ENCODE measurements at regions not wholly inside any gene's neighbourhood (a gene's known extent, or its start where the extent isn't known, plus 50 kb on each side); places are given as distances from the start of the nearest gene placed in this dataset.
A peak's percentile ranks its signal among the peaks of the same experiment; 100 is the strongest.

DNA sequence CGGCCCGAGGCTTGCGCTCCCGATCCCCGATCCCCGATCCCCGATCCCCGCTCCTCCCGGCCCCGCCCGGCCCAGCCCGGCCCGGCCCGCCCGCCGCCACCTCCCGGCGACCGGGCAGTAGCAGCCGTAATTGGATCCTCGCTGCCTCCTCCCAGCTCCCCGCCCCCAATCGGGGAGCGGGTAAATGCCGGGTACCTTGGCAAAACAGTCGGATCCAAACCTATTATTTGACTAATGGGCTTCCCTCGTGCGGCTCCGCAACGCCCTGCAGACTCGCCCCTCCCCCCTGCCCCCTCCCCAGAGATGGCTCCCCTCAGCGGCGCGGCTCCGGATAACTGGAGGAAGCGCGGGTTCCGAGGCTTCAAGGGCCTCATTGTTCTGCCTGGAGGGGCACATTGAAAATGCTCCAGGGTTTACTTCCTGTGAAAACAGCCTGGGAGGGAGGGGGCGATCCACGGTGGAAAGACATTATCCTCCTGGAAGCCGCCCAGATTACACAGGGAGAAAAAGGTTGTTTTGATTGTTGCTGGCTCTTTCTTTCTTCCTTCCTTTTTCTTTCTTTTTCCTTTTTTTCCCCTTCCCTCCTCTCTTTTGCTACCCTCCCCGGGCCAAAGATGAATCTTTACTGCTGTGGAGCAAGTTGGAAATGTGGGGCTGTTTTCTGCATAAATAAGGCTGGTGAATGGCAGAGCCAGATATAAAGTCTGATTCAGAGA lies 94.7 kb upstream of the ZMIZ1 start:
- DNase-seq (ENCODE audit: low read depth in 3 of 3) = peak; percentile 4 to 39 (median 14)

DNA sequence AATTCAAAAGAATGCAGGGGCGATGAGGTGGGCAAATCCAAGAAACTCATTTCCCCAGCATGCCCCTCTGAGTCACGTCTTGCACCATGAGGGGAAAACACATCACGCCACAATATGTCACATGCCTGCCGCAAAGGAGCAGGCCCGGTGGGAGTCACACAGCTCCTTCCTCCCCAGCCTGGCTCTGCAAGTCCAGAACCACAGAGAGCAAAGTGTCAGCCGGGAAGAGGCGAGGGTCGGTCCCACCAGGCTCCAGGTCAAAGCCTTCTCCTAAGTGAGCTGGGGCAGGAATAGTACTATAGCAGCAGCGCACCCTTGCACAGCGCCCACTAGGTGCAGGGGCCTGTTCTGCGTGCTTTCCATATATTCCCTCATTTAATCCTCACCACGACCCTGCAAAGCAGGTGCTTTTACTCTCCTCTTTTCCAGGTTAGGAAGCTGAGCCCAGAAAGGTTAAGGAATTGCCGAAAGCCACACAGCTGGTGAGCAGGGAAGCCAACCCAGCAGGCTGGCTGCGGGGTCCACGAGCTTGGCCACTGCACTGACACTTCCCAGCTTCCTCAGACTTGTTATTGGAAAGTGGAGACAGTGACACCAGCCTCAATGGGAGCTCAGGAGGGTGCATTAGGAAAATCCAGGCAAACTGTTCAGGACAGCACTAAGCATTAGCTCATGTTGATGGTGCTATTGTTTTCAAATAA lies 94.0 kb upstream of the ZMIZ1 start:
- peak; percentile 33 to 59 (median 56) for DNase-seq (ENCODE audit: low read depth in 3 of 3)

DNA sequence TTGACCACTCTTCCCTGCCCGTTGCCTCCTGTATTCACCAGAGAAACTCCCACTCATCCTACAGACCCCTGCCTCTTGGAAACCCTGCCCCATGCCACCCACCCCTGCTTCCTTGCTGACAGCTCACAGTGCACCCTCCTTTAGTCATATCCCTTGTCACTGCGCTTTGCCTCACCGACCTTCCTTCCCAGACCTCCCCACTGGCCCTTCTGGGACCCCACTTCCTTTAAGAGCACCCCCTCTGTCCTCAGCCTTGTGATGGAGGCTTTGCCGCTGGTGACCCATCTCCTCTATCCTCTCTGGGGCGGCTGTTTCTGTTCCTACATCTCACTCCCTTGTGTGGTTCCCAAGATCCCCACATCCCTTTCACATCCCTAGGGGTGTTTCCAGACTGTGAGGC lies 92.8 kb upstream of the ZMIZ1 start:
- DNase-seq (ENCODE audit: low read depth in 3 of 3) = no peak

DNA sequence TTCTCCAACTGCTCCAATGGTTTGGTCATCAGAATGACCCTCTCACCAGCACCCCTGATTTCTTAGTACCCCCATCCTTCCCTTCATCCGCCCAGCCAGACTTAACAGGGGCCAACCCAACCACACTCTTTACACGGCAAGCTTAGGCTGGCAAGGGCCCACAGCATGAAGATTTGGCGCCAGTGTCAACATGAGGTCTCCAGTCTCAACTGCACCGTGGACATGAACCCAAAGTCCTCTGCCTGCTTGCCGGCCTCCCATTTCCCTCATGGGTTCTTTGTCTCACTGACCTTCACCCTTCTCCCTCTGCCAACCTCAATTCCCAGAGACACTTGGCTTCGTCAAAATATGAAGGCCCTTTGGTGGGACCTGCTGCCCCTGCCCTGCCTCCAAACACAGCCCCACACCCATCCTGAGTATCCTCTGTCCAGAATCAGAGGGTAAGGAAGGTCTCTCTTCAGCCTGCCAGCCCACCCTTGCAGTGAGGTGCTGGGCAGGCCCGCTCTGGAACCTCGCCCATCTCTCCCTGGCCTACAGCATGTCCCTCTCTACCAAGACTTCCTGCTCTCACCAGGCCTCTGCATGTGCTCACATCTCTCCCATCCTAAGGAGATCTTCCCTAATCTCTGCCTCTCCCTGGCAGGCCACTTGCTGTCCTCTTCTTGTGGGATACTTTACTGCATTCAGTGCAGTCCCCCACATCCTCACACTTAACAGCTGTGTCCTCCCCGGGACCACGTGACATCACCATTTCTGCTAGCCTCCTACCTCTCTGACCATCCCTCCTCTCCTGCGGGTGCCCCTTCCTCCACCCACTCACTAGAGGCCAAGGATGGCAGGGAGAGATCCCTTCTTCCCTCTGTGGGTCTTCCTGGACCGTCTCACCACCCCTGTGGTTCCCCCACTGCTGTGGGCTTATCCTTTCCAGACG lies 91.7 kb upstream of the ZMIZ1 start:
- no peak for DNase-seq (ENCODE audit: low read depth in 3 of 3)

DNA sequence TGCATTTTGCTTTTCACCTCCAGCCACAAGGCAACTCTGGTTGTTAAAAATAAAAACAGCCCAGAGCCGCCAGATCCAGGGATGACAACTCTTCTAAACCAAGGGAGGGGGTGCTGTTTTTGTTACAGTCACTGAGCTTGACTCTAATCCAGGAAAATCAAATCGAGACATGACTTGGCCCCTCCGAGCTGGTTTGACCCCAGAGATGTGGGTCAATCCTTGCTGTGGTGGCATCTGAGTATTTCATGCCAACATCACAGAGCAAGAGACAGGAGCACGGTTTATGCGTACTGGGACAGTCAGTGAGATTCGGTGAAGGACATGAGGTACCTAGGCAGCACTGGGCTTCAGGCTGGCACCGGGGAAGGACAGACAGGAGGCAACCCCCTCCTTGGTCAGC lies 88.8 kb upstream of the ZMIZ1 start:
- no peak for DNase-seq (ENCODE audit: low read depth in 3 of 3)

DNA sequence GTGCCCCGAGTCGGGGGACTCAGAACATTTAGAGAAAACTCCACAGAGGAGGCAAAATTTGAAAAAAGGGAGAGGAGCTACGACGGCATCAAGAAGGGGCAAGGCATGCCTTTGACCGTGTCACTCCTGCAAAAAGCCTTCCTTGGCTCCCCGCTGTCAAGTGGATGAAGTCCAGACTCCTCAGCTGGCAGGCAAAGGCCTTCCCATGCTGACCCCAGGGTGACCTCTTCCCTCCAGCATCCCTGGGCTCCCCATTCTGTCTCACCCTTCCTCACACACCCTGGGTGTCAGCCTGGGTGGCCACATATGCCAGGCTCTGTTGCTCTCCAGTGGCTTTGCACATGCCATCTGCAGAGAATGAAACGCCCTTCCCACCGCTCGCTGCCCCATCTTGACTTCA lies 88.4 kb upstream of the ZMIZ1 start:
- no peak for DNase-seq (ENCODE audit: low read depth in 3 of 3)

DNA sequence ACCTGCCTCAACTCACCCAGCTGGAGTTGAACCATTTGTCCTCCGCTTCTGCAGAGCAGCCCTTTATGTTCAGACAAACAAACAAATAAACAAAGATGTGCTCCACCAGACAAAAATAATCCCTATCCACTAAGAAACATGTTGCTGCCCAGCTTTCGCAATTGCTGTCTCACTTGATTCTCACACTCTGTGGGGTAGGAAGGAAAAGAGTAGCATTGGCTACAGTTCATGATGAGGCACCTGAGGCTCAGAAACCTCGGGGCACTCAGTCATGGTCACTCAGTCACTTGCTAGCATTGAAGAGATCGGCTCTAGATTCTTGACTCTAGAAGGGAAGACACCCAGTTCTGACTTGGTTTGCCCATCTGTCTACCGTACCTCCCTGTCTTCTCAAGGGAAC lies 88.0 kb upstream of the ZMIZ1 start:
- DNase-seq (ENCODE audit: low read depth in 3 of 3) = no peak

DNA sequence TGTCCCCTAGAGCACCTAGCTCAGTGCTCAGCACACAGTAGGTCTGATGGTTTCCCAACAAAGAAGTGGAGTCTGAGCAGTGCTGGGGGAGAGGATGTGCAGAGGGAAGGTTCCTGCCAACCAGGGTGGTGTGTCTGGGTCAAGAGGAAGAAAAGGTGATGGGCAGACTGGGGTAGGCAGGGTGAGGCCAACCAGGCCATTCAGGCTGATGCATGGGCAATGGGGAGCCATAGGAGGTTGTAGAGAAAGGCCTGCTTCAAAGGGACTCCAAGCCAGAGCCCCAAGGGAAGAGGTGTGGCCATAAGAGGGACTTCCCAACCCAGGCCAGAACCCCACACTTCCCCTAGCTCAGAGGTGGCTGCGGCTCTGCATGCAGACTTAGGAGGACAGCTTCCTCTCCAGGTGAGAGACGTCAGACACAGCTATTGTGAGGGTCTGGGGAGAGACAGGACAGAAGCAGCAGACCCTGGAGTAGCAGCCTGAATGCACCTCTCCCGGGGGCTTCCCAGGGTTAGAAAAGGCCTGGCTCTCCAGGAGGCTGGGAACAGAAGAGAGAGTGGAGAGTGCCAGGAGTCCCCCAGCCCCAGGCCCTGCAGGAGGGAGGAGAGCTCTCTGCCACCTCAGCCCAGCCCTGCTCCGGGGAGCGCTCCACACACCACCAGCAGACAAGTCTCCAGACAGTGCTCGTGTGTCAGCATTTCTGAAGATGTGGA lies 87.4 kb upstream of the ZMIZ1 start:
- peak in 1 of 3 experiments; percentile 3 for DNase-seq (ENCODE audit: low read depth in 3 of 3)

DNA sequence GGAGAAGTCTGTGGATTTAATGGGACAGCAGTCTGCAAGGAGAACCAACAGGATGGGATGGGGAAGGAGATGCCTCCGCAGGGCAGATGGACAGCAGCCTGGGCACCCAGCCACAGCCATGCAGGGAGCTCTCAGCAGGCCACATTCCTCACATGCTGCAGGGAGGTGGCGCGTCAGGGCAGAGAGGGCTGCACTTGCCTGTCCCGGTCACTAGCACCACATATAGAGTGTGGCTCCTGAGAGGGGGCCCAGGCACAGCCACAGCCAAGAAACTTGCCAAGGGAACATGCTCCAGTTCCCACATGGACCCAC lies 86.8 kb upstream of the ZMIZ1 start:
- DNase-seq (ENCODE audit: low read depth in 3 of 3) = no peak

DNA sequence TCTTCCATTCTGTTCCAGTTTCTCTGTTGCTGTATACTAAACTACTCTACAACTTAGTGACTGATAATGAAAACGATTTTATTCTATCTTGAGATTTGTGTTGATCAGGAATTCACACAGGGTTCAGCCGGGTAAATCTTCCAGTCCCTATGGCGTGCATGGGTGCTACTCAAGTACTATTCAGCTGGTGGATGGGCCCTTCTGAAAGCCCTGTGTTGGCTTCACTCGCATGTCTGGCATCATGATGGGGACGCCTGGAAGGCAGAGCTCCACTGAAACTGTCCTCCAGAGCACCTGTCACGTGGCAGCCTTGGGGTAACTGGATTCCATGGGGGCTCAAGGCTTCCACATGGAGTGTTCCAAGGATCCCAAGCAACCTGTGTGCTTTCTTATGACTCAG lies 86.0 kb upstream of the ZMIZ1 start:
- no peak for DNase-seq (ENCODE audit: low read depth in 3 of 3)

DNA sequence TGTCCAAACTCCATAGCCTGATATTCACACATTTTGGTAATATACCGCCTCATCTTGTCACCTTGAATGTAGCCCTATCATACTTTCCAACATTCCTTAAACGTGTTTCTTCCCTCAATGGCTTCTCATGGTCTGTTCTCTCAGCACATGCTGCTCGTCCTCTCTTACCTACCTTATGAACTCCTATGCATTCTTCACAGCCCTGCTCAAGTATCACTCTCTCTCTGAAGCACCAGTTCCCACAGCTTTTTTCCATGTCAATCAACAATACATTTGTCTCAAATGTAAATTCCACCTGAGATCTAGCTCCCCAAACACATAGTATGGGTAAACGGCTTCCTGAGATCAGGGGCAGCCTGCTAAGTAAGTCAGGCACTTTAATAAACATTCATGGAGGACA lies 85.2 kb upstream of the ZMIZ1 start:
- DNase-seq (ENCODE audit: low read depth in 3 of 3) = no peak

DNA sequence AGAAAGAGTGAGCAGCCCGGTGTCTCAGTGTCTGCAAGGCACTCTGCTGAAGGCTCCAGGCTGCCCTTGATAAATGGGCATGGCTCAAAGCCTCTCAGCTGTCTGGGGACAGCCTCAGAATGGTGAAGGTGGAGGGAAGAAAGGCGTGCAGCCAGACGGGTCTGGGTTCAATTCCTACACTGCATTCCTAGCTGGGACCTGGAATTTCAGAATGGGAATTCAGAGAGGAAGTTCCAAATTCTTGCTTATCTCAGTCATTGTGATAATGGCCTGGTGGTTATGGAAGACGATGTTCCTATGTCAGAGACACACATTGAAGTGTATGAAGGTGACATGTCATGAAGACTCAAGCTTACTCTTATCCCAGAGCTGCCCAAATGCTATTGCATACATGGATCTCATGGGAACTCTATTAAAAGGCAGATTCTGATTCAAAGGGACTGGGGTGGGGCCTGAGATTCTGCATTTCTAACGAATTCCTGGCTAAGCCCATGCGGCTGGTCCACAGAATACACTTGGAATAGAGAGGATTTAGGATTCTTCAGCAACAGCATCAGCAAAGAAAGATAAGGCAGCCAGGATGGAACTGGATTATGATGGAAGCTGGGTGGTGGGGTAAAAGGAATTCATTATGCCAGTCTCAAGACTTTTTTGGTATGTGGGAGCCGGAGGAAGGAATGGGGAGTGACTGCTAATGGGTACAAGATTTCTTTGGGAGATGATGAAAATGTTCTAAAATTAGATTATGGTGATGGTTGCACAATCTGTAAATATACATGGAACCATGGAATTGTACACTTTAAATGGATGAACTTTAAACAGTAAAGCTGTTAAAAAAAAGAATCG lies 82.6 kb upstream of the ZMIZ1 start:
- DNase-seq (ENCODE audit: low read depth in 3 of 3) = no peak

DNA sequence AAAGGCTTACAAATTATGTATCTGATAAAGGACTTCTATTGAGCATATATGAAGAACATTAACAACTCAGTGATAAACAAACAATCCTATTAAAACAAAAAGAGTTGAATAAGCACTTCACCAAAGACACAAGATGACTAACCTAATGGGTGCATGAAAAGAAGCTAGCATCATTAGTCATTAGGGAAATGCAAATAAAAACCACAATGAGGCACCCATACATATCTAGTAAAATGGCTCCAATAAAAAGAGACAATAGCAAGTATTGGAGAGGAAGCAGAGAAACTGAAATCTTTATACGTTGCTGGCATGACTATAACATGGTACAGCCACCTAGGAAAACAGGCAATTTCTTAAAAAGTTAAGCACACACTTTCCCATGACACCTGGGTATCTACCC lies 77.6 kb upstream of the ZMIZ1 start:
- DNase-seq (ENCODE audit: low read depth in 3 of 3) = no peak

DNA sequence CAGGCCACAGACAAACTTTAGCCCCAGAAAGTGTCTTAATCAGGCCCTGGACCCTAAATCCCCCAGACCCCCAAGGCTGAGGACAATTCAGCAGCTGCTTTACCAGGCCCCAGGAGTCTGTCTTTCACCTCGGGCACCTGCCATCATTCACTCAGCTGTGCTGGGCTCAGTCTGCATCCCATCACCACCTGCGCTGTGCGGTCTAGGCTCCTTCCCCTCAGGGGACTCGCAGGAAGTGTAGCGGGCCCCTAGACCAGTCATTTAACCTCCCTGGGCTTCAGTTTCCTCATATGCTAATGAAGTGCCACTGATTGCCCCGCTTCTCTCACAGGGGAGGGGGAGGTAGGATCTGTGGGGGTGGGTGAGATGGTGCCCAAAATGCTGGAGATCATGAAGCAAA lies 76.4 kb upstream of the ZMIZ1 start:
- DNase-seq (ENCODE audit: low read depth in 3 of 3) = no peak

DNA sequence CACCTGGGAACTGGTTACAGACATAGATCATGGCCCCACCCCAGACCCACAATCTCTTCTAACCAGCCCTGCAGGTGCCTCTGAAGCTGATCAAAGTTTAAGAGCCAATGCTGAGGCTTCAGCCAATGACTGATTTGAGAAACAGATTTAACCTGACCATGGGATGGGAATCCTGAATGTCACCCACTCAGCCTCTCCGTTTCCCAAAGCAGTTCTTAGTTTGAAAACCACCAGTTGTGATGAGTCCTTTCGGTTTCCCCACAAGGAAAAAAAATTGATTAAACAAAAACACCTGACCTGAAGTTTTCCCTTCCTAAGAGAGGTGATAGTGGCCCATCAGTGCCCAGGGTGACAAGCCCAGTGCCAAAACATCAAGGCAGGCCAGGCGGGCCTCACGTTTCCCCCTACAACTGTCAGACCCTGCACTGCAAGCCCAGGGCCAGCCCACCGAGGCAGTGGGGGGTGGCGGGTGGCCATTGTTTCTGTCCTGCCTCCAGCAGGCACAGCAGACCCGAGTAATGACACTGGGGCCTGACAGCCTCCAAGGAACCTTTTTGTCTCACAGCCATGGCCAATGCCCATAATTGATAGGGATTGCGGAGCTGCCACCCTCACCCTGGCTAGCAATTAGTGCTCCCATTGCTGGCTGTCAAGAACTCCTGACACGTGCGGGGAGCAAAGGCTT lies 75.4 kb upstream of the ZMIZ1 start:
- no peak for DNase-seq (ENCODE audit: low read depth in 3 of 3)

DNA sequence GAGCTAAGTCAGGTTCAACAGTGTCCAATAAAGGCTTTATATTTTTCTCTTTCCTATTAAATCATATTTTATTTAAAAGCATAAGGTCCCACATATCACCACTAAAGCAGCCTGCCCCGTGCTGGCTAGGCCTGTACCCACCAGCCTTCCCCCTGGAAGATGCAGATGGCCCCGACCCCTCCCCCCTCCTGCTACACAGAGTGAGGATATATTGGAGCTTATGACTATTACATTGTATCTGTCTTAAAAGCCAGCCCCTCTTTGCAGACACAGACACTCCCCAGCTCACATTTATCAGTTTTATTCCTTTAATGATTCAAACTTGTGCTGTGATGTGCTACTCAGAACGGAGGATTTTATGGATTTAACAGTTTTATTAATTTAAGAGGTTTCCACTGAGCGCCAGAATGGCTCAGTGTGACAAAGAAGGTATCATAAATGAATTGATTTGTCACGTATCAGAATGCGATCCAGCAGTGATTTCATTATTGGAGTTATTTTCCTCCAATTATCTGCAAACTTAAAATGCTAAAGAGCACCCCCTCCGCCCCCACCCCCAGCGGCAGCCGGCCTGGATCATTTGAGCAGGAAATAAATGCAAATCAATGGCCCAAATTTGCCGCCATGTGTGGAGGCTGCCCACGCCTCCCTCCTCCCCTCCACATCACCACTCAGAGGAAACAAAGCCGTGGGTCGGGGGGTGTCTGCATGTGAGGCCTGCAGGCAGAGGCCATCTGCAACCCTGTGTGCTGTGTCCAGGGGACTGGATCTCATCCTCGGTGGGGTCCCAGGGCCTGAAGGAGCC lies 72.6 kb upstream of the ZMIZ1 start:
- no peak for DNase-seq (ENCODE audit: low read depth in 3 of 3)

DNA sequence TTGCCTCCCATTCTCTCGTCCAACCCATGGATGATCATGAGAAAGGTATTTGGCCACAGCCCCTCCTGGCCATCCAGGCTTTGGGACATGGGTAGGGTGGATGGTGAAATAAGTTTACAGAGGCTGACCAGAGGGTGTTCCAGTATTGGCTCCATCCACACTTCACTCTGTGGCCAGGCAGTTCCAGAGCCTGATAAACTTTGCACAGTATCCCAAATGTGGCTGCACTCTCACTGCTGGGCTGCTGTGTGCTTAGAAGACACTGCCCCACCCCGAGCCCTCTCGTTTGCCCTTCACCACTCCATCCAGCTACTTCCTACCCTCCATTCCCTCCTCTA lies 72.0 kb upstream of the ZMIZ1 start:
- no peak for DNase-seq (ENCODE audit: low read depth in 3 of 3)

DNA sequence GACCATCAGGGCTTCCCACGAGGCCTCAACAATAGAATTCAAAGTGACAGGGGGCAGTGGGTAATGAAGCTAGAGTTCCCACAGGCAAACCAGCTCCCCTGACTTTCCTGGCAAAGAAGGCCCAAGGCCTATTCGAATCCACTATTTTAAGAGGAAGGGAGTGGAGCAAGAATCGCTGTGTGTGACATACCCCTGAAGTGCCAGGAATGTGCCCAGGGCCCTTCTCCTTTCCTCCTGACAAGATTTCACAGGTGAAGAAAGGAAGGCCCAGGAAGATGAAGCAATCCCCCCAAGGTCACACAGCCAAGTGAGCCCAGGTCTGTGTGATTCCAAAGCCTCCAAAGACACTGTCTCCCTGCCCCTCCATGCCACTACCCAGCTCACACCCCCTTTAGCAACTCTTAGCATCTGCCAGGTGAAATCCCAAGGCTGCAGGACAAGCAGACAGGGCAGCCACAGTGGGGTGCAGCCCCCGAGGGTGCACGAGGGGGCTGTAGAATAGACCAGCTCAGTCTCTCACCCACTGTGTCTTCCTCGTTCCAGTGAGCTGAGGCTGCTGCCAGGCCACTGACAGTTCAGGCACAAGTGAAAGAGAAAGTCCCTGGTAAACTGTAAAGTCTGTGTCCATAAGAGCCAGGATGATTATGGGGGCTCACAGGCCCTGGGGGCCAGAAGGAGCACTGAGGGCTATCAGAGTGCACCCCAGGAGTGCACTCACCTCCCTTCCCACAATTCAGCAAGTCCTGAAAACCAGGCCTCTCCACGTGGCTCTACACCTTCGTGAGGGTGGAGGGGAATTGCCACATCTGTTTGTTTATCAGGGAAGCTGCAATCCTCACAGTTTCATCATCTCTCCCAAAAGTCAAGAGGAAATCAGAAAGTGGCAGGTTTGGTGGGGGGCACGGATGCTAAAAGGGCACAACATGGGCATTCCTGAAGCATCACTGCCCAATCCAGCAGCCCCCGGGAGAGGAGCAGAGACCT lies 70.8 kb upstream of the ZMIZ1 start:
- no peak for DNase-seq (ENCODE audit: low read depth in 3 of 3)
